GM18498 (cell line): ENCODE measurements at regions not wholly inside any gene's neighbourhood (a gene's known extent, or its start where the extent isn't known, plus 50 kb on each side); places are given as distances from the start of the nearest gene placed in this dataset.

Source experiments
- ATAC-seq: cut with Tn5 transposase; IDR thresholded peaks from one replicate; pipeline ENCODE4 v1.9.1; 2021; ENCODE audit warnings: mild to moderate bottlenecking, moderate library complexity; ENCODE audit not compliant: unreplicated experiment

DNA sequence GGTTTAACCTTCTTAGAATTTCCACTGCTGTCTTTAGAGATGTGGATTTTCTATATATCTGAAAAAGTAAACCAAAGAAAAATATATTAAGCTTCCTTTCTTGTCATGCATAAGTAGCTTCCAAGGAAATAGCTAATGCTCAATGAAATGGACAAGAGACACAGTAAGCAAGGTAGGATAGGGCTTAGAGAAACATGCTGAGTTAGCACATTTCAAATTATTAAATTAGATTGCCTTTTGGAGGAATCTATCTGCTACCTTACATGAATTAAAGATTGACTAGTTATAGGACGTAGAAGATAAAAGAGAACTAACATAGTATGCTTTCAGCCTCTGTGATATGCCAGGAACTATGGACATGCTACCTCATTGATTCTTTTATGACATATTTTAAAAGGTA lies 824.6 kb downstream of the TUSC7 start:
- no peak for ATAC-seq

DNA sequence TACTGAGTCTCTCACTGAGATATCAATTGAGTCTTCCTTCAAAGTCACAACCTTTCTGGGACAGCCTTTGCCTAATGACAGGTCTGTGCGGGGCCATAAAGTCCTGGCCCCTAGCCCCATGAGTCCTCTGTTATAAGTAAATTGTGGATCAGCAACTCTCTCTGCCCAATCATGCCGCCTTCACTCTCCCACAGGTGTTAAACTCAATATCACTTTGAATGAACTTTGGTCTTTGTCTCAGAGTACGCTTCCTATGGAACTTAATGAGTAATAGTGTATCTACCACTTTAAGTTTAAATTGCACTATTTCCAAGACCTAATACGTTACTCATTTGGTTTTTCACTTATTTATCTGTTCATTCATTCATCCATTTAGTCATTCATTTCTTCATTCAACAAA lies 826.4 kb downstream of the TUSC7 start:
- ATAC-seq, result no peak

DNA sequence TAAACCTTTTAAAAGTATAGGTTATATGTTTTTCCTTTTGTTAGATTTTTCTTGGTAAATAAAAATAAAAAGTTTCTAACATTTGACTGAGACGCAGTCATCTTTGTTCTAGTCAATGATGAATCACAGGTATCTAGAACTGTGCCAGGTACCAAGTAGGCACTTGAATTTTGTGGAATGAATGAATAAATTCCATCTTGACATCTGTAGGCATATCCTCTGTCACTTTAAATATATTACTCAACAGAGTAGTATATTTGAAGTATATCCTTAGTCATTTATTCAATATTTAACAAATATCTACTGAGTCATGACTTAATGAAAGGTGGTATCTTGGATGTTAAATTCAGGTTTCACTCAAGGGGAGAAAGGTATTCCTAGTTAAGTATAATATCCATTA lies 828.4 kb downstream of the TUSC7 start:
- ATAC-seq, result no peak

DNA sequence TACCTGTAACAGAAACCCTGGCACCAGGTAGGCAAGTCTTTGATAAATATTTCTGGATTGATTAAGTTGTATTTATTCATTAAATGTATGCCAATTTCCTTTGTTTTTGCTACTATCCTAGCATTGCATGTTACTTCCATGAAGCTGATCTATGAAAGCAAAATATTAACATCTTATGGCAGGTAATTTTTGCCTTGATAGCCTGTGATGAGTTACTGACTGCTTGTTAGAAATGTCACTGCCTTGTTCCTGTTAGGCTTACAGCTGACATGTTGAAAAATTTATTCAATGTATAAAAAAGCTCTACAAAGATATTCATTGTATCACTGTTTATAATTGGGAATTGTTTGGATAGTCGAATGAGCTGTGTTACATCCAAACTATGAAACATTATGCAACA lies 830.1 kb downstream of the TUSC7 start:
- ATAC-seq, result no peak

DNA sequence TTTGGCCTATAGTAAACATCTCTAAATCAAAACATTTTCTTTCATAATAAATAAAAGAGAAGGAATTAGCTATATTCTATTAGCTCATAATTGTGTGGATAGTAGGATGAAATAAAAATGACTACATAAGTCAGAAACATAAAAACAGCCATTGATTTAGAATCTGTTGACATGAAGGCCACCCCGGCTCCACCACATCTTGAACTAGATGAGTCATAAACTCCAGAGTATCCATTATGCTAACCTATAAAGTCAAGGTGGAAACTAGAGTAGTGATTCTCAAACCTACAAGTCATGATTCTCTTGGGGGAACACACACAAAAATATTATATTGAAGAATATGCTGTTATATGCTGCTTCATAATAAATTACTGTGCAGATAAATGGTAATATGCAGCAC lies 831.0 kb downstream of the TUSC7 start:
- ATAC-seq, result no peak

DNA sequence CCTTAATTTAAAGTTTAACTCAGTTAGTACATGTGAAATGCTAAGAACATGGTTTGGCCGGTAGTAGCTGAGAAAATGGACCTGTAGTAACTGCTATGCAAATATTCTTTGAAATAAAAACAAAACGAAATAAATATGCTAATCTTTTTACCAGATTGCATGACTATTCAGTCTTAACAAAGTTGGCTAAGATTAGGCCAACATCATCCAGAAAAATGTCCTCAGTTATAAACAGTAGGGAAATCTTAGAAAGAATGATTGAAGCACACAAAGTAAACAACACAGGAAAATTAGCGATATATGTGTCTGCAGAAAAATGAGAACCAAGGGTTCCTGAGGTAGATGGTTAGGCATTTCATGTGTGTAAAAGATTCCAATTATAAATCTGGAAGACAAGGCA lies 832.1 kb downstream of the TUSC7 start:
- ATAC-seq, result no peak

DNA sequence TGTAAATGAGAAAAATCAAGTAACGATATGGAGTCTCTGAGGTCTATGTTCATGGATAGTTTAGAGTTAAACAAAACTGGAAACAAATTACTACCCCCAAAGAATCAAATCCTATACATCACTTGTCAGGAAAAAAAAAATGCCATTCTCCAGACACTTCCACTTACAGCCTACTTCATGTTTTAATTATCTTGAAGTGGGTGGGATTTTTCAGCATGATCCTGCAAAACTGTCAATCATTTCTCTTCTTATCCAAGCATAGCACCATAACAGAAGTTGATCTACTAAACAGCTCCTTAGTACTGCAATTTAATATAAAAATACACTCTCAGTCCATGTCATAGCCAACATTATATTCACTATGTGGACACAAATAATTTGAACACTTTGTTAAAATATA lies 833.9 kb downstream of the TUSC7 start:
- no peak for ATAC-seq

DNA sequence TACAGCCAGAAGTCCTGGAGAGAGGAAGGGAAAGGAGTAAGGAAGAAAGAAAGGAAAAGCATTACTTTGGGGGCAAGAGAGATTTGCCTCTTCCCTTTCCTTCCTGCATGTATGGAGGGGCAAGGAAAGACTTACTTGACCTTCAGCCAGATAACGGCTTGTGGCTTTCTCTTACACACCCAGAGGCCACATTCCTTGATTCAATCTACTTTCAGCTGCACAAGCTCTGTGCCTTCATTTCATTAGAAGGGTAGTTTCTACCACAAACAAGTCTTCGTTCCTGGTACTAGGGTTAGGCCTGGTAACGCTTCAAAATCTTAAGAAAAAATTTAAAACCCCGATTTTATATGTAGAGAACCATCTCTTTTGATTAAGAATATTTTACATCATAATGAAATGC lies 835.9 kb downstream of the TUSC7 start:
- ATAC-seq, result no peak

DNA sequence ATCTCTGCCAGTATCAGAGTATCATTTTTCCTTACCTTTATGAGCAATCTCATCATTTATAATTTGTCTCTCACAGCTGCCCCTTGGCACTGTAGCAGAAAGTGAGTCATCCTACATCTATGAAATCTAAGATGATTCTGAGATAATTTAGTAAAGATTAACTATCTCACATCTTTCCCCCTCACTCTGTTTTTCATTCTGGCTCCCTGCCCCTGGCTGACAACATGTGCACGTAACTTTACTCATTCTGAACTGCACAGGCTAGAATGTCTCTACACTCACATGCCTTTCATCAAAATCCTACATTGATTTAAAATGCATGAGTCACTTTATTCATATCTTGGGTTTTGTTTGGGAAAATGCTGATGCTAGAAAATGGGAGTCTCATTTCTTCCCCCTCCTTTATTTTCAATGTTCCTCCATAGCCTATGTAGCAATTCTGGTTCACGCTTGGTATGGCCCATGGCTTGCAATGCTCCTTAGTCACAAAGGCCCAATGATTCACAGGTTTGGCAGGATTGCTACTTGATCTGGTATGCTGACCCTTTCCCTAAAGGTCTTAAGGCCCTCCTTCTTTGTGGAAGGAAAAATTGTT lies 838.5 kb downstream of the TUSC7 start:
- ATAC-seq, result no peak

DNA sequence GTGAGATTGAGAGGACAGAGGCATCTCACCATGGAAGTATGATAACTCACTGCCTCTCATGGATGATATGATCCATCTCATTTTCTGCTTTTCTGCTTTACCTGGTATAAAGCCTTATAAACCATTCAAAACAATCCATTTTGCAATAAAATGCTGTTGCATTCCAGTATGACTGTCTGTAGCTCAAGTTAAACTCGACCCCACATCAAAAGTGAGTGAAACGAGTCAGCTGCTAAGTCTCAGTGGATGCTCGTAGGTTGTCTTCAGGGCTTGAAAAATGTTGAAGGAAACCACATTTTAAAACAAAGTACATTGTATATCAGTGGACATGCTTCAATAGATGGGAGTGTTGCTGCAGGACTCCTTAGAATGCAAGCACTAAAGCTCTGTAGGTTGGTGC lies 839.0 kb downstream of the TUSC7 start:
- ATAC-seq, result no peak

DNA sequence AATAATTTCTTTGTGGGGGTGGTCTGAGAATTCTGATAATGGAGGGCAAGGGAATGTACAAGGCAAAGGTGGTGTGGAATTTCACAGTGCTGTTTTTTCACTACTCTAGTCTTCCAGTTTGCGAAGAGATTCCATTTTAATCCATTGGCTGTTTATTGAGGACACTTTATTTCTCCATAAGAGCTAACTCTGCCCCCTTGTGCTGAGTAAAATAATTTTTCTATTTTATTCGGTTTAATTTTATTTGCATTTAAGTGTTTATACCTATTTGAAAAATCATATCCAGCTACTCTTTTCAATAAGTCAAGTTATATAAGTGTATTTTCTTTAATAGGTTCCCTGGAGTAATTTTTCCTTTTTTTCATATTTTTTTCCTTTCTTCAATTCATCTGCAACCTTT lies 840.1 kb downstream of the TUSC7 start:
- no peak for ATAC-seq

DNA sequence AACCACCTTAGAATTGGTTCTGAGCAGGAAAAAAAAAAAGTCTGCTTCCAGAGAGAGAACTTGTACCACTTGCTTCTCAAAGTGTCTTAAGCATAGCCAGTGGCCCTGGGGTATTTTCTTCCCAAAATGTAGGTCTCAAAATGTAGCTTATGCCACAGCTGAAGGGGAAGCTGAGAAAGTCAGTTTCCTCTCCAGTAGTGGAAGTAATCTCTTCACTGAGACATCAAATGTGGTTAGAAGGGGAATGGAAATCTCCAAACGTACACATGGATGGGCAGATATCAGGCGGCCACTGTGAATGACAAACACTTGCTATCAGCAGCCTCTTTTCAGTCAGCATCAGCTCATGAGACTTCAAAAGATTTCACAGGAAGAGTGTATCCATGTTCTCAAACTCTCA lies 841.2 kb downstream of the TUSC7 start:
- ATAC-seq, result no peak

DNA sequence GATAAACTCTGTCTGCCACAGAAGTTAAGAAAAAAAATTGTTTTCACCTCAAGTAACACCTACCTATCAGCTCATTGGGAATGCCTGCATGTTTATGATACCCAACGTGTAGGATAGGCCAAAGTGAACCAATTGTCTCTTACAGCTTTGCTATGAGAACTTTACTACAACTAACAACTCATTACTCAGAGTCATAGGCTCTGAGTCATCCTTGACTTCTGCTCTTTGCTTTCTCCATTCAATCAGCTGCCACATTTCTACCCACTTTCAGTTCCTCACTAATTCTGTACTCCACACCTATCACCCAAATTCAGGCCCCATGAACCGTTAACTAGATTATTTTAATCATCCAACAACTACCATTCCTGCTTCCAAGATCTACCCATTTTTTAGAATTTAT lies 843.9 kb downstream of the TUSC7 start:
- ATAC-seq, result peak; percentile 97

DNA sequence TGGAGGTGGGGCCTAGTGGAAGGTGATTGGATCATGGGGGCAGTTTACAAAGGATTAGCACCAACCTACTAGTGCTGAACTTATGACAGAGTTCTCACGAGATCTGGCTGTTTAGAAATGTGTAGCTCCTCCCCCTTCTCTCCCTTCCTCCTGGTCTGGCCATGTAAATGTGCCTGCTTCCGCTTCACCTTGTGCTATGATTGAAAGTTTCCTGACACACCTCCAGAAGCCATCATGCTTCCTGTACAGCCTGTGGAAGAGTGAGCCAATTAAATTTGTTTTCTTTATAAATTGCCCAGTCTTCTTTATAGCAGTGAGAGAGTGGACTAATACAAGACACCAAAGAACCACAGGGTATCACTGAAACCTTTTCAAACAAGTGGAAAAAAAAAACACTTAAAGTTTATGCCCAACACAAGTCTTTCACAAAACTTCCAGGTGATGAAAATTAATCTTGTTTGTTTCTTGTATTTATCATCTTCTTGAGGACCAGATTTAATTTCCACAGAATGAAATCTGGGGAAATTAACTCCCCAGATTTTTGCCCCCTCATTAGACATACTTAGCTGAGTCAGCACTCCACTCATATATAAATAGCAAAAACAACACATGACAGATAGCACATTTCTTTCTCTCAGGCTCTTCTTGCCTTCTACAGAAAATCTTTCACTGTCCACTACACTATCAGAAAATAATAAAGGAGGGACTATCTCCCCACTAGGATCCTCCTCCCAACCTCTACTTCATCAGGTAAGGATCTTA lies 847.2 kb downstream of the TUSC7 start:
- ATAC-seq, result no peak

DNA sequence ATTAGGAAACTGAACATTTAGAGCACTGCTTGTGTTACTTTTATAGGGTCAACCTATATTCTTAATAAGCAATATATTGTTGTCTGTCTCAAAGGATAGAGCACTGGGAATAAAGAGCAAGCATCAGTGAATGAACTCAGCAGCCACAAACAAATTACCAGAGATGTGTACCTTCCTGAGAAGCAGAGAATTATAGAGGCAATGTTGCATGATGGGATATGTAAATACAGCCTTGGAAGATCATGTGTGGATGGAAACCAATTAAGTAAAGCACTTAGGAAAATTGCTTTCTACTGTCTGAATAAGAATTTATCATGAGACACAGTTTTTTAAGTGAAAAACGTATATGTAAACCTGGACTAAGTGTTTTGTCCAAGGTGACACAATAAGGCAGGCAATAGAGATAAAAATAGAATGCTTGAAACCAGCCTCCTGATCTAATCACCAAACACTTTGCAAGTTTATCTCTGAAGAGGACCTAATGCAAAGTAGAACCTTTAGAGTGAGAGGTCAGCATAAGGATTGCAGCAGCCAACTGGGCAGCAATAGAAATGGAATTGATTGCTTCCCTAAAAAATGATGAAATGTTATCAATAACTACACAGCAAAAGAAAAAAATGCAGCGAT lies 848.0 kb downstream of the TUSC7 start:
- ATAC-seq, result no peak

DNA sequence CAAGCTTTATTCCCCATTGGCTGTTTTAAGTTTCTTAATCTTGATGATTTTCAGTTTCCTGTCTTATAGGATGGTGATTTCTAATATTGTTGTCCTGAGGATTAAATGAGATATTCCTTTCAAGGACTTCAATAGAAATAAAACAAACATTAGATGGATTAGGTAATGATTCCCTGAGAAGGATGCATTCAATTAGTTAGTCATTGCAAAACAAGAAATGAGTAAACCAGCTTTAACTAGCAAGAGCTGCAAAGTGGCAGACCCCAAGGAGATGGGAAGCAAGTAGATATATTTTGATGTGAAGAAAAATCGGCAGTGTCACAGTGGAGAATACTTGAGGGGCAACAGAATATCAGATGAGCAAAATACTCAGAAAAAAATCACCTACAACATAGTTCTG lies 849.1 kb downstream of the TUSC7 start:
- no peak for ATAC-seq

DNA sequence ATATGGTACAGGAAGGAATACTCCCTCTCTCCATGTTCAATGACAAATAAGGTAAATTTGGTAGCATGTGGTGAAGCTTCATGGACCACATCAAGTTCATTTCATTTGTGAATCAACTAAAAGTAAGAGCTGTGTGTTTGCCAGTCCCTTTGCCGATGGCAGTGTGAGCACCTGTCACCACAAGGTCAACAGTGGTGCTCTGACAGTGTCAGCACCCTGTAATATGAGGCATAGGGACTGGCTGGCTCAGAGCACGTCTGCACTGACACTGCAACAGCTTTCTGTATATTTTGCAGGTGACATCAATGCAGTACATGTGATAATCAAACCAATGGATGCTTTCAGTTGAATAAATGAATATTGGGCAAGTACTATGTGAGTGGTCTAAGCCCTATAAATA lies 852.4 kb downstream of the TUSC7 start:
- ATAC-seq, result no peak

DNA sequence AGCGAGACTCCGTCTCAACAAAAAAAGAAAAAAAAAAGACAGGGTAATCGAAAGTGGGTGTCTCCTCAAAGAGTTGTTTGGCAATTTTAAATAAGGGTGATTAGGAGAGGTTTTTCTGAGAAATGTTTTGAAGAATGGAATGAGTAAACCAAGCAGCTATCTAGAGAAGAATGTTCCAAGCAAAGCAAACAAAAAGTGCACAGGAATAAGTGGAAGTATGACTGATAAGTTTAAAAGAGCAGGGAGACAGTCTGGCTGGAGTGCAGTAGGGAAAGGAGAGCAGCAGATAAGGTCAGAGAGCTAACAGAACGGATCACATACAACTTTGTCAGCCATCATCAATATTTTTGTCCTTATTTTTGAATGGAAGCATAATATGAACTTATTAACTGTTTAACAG lies 853.5 kb downstream of the TUSC7 start:
- ATAC-seq, result no peak

DNA sequence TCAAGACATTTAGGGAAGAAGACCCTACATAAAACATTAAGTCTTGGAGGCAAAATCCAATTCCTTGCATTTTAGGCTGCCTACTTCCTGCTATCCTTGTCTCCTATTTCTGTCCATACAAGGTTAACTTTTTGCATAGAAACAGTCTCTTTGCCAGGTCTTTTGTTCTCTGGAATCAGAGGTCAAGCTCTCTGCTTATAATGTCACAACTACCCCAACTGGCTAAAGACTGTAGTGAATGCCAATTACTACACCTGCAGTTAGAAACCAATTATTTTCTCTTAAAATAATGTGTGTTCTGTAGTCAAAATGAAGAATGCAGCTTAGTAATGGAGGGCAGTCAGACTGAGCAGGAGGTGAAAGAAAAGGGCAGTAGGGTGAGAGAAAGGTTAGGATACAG lies 856.2 kb downstream of the TUSC7 start:
- no peak for ATAC-seq

DNA sequence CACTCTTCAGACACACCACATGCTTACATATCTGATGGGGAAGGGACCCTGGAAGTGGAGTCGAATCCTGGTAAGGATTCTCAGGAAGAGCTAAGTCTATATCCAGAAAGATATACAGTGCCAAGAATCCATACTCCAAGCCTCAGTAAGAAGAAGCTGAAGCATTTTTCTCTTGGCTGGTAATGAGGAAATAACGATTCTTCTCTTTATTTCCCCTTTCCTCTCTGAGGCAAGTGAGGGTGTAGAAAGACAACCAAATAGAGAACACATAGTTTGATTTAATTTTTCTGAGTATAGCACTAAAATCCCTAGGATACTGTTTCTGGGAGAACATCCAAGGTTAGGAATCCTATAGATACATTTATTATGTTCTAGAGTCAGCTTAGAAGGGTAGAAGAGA lies 857.3 kb downstream of the TUSC7 start:
- ATAC-seq, result no peak

DNA sequence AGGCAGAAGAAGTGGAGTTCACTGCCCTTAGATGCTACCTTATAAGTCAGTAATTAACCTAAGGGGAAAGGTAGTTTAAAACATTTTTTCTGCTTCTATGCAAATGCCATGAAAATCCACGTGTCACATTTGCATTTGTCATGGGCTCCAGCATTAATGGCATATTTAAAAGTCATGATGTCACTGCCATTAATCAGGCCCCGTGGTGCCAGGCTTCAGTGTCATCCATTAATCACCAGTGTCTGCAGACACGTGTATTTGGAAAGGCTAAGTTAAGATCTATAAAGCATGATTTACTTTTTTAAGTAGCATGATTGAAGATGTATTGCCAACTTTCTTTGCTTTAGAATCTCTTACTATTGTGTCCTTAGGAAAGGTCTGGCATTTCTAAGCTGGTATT lies 857.8 kb downstream of the TUSC7 start:
- ATAC-seq, result no peak

DNA sequence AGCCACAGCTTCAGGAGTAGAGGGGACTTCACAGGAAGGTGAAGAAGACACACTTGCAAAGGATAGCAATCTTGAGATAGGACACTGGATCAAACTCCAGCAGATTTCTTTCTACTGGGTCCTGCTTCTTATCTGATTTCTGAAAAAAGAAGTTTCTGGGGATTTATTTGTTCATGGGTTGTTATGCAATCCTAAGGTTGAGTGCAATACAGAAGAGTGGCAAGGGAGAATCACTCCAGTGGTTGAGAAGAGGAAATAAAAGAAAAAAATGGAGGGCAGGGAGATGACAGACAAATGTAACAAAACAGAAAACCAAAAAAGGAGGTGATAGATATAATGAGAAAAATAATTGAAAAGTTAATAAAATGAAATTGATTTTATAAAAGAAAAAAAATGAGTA lies 858.3 kb downstream of the TUSC7 start:
- ATAC-seq, result no peak

DNA sequence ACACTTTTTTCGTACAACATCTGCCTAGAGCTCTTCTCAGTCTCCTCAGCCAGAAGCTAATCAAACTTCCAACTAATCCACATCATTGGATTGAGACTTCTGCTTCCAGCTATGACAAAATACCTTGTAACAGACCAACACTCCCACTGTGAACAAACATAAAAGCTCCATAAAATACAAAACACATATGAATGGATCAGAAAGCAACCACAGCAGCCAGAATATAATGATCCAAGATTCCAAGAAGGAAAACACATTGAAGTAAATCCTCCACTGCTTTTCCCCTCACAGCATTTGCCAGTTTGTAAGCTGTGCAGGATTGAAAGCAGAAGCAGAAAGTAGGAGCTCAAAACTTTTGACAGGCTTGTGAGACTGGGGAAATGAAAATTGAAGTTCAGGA lies 863.2 kb downstream of the TUSC7 start:
- no peak for ATAC-seq
